ENCODE measurements at regions not wholly inside any gene's neighbourhood (a gene's known extent, or its start where the extent isn't known, plus 50 kb on each side); places are given as distances from the start of the nearest gene placed in this dataset.

DNA sequence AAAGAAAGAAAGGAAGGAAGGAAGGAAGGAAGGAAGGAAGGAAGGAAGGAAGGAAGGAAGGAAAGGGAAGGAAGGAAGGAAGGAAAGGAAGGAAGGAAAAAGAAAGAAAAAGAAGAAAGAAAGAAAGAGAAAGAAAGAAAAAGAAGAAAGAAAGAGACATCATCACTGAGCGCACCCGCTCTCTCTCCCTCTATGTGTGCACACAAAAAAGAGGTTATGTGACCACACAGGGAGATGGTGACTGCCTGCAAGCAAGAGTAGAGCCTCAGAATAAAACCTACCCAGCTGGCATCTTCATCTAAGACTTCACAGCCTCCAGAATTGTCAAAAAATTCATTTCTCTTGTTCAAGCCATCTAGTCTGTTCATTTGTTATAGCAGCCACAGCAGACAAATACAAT lies 1307.4 kb upstream of the ACVR2A start:
- TF ChIP-seq POLR2AphosphoS5 (IDR thresholded peaks at IDR 0.05), result no peak
- no peak for TF ChIP-seq EP300 (IDR thresholded peaks at IDR 0.05)
- TF ChIP-seq, protein P1, sequence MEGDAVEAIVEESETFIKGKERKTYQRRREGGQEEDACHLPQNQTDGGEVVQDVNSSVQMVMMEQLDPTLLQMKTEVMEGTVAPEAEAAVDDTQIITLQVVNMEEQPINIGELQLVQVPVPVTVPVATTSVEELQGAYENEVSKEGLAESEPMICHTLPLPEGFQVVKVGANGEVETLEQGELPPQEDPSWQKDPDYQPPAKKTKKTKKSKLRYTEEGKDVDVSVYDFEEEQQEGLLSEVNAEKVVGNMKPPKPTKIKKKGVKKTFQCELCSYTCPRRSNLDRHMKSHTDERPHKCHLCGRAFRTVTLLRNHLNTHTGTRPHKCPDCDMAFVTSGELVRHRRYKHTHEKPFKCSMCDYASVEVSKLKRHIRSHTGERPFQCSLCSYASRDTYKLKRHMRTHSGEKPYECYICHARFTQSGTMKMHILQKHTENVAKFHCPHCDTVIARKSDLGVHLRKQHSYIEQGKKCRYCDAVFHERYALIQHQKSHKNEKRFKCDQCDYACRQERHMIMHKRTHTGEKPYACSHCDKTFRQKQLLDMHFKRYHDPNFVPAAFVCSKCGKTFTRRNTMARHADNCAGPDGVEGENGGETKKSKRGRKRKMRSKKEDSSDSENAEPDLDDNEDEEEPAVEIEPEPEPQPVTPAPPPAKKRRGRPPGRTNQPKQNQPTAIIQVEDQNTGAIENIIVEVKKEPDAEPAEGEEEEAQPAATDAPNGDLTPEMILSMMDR (IDR thresholded peaks at IDR 0.05), result no peak
- no peak for TF ChIP-seq POLR2A (IDR thresholded peaks at IDR 0.05)
- no peaks in the 10 kb centered on the region for H3K36me3 ChIP-seq
- no peak overlapping the region for H3K4me3 ChIP-seq
- H3K4me1 ChIP-seq, result no peaks in the 10 kb centered on the region
- H3K9me3 ChIP-seq, result no peaks in the 10 kb centered on the region
- 100% methylated on average over 2 of the region's 2 CpGs for WGBS
- DNase-seq (ENCODE audit: low spot score in 2 of 2), result no peak
- H3K27me3 ChIP-seq, result no peaks in the 10 kb centered on the region
- H3K27ac ChIP-seq, result no peak overlapping the region

DNA sequence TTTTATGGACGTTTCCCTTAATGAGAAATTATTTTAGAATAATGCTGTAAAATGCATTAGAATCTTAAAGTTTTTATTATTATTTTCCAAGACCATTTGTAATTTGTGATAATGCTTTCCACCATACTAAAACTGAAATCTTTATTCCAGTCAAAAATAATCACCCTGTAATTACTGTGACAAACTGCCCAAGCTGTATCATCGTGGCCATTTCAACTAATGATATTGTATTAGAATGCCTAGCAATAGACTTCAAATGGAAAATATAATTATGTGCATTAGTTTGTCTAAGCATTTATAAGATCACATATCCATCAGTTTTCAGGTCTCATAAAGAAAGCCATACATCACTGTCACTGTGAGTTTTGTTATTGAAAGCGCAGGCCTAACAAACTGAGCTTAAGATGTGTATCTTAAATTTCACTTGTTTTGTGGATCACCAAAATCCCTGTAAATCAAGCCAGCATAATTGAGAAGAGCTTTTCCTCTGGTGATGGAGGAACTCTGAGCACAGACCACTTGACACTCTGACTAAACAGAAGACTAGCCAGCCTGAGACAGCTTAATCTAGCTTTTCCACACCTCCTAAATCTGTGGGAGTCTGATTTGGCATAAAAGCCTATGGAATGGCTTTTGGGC lies 1312.2 kb upstream of the ACVR2A start:
- TF ChIP-seq, protein P1 (IDR thresholded peaks at IDR 0.05), result no peak
- no peak for TF ChIP-seq EP300 (IDR thresholded peaks at IDR 0.05)
- TF ChIP-seq POLR2A (IDR thresholded peaks at IDR 0.05), result no peak
- TF ChIP-seq POLR2AphosphoS5 (IDR thresholded peaks at IDR 0.05), result no peak
- Histone ChIP-seq H3K27ac (no peak overlapping the region), H3K27me3 (no peaks in the 10 kb centered on the region), H3K36me3 (no peaks in the 10 kb centered on the region), H3K4me3 (no peak overlapping the region), H3K4me1 (no peaks in the 10 kb centered on the region), H3K9me3 (no peaks in the 10 kb centered on the region)
- WGBS, result 89% methylated on average over 3 of the region's 3 CpGs
- DNase-seq (ENCODE audit: low spot score in 2 of 2), result no peak

DNA sequence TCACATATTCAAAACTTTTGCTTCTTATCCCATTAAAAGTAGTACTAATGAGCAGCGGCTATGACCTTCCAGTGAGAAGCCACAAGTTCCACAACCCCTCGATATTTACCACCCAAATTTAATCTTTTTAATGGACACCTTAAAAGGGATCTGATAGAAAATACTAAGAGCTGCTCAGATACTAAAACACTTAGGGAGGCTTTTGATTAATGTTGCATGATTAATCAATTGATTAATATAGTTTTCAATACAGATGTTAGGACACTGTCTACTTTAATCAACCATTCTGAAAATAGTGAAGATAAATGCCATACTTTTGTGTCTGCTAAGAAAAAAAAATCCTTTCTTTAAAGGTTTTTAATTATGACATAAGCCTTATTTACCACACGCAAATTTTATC lies 1312.8 kb upstream of the ACVR2A start:
- no peaks in the 10 kb centered on the region for H3K27me3 ChIP-seq
- H3K36me3 ChIP-seq, result no peaks in the 10 kb centered on the region
- TF ChIP-seq EP300 (IDR thresholded peaks at IDR 0.05) (no peak), POLR2A (IDR thresholded peaks at IDR 0.05) (no peak), POLR2AphosphoS5 (IDR thresholded peaks at IDR 0.05) (no peak)
- TF ChIP-seq, protein P1 (IDR thresholded peaks at IDR 0.05), result no peak
- H3K4me1 ChIP-seq, result no peaks in the 10 kb centered on the region
- no peak for DNase-seq (ENCODE audit: low spot score in 2 of 2)
- no peak overlapping the region for H3K4me3 ChIP-seq
- no peaks in the 10 kb centered on the region for H3K9me3 ChIP-seq
- 82% methylated on average over 3 of the region's 3 CpGs for WGBS
- no peak overlapping the region for H3K27ac ChIP-seq

DNA sequence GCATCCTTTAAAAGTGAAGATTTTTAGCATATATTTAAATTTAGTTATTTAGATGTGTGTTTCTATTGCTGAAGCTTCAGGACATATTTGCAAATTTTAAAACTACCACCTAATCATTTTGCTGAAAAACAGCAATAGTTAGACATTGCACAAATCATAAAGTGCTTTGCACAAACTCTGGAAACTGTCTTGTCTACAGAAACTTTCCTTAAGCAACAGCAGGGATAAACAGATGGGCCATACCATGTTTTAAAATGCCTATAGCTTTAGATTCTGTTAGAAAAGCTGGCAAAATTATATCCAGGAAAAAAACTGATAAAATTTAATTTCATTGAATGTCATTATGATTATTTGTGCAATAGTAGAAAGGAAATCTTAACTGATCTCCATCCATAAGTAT lies 1313.9 kb upstream of the ACVR2A start:
- Histone ChIP-seq H3K4me1 (no peaks in the 10 kb centered on the region), H3K4me3 (no peak overlapping the region), H3K9me3 (no peaks in the 10 kb centered on the region), H3K27me3 (no peaks in the 10 kb centered on the region), H3K36me3 (no peaks in the 10 kb centered on the region), H3K27ac (no peak overlapping the region)
- DNase-seq (ENCODE audit: low spot score in 2 of 2), result no peak
- TF ChIP-seq, protein P1 (IDR thresholded peaks at IDR 0.05), result no peak
- no peak for TF ChIP-seq POLR2AphosphoS5 (IDR thresholded peaks at IDR 0.05)
- no peak for TF ChIP-seq EP300 (IDR thresholded peaks at IDR 0.05)
- no peak for TF ChIP-seq POLR2A (IDR thresholded peaks at IDR 0.05)

DNA sequence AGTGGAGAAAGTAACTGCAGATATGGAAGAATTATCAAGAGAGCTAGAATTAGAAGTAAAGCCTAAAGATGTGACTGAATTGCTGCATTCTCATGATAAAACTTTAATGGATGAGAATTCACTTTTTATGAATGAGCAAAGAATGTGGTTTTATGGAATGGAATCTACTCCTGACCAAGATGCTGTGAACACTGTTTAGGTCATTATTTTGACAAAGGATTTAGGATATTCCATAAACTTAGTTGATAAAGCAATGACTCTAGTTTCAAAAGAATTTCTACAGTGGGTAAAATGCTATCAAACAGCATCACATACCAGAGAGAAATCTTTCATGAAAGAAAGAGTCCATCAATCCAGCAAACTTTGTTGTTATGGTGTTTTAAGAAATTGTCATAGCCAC lies 1317.7 kb upstream of the ACVR2A start:
- Histone ChIP-seq H3K4me3 (no peak overlapping the region), H3K9me3 (no peaks in the 10 kb centered on the region), H3K27ac (no peak overlapping the region), H3K36me3 (no peaks in the 10 kb centered on the region), H3K4me1 (no peaks in the 10 kb centered on the region), H3K27me3 (no peaks in the 10 kb centered on the region)
- no peak for DNase-seq (ENCODE audit: low spot score in 2 of 2)
- no peak for TF ChIP-seq EP300 (IDR thresholded peaks at IDR 0.05)
- TF ChIP-seq, protein P1 (IDR thresholded peaks at IDR 0.05), result no peak
- no peak for TF ChIP-seq POLR2A (IDR thresholded peaks at IDR 0.05)
- no peak for TF ChIP-seq POLR2AphosphoS5 (IDR thresholded peaks at IDR 0.05)

All from suprapubic skin (tissue), 4 donors.